SK-N-SH treated with all-trans-retinoic acid at 6 μM for 48 hours (cell line): ENCODE measurements at regions not wholly inside any gene's neighbourhood (a gene's known extent, or its start where the extent isn't known, plus 50 kb on each side); places are given as distances from the start of the nearest gene placed in this dataset.

Experiments
- BACH2 ChIP-seq: fragments of 250-450 bp; sonication (Bioruptor Pico); IDR thresholded peaks from 2 replicates; pipeline ENCODE4 v1.9.0; 2021; ENCODE audit warnings: mild to moderate bottlenecking, borderline replicate concordance
- CSDC2 ChIP-seq: fragments of 250-450 bp; sonication (Bioruptor Pico); IDR thresholded peaks from 2 replicates; pipeline ENCODE4 v1.5.0; 2020; ENCODE audit warnings: mild to moderate bottlenecking, moderate library complexity
- GLIS3 ChIP-seq: fragments of 250-450 bp; sonication (Bioruptor Pico); IDR thresholded peaks from 2 replicates; pipeline ENCODE4 v1.5.0; 2020; ENCODE audit warnings: mild to moderate bottlenecking, moderate library complexity
- RARB ChIP-seq: fragments of 250-450 bp; sonication (Bioruptor Pico); IDR thresholded peaks from 2 replicates; pipeline ENCODE4 v1.8.0; 2021; ENCODE audit warnings: mild to moderate bottlenecking, moderate library complexity
- ZNF8 ChIP-seq: fragments of 450-650 bp; formaldehyde crosslinking; IDR thresholded peaks from 2 replicates; pipeline ENCODE4 v1.5.0; 2020; ENCODE audit warnings: mild to moderate bottlenecking, moderate library complexity
- TF ChIP-seq, protein P1 (sequence below): fragments of 250-450 bp; sonication (Bioruptor Pico); IDR thresholded peaks from 2 replicates; pipeline ENCODE4 v1.8.0; 2020; ENCODE audit warnings: mild to moderate bottlenecking, moderate library complexity, borderline replicate concordance

DNA sequence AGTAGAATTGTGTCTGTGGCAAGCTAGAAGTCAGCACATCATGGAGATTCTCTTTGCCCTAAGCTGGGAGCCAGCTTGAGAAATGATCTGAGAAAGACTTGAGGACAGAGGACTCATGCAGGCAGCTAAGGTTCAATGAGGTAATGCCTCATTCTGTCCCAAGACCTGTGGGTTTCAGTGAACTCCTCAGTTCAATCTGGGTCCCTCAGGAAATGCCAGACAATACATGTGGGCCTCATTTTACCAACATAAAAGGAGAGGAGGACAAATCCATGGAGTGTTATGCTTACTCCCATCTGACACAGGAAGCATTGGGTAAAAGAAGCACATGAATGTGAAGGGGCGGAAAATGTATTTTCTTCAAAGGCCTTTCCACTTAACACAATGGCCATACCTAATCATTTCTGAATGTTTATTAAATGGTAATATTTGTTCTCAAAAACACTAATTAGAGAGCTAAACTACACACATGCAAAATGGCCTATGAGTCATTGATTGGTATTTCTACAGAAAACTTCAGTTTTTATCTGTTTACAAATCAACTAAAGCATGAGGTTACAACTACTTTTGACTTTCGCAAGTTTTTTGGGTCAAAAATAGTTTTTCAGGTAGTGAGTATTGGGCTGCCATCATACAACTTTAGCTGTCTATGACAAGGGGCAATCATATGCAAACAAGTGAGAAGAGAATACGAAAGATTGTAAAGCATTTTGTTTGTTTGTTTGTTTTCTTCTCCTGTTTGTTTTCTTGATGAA is 205.3 kb downstream of the CHRM2 start:
- no peak for TF ChIP-seq CSDC2 (CRISPR knock-in tag)
- no peak for TF ChIP-seq ZNF8 (CRISPR knock-in tag)
- no peak for TF ChIP-seq RARB (CRISPR knock-in tag)
- TF ChIP-seq GLIS3 (CRISPR knock-in tag): no peak
- TF ChIP-seq, protein P1, sequence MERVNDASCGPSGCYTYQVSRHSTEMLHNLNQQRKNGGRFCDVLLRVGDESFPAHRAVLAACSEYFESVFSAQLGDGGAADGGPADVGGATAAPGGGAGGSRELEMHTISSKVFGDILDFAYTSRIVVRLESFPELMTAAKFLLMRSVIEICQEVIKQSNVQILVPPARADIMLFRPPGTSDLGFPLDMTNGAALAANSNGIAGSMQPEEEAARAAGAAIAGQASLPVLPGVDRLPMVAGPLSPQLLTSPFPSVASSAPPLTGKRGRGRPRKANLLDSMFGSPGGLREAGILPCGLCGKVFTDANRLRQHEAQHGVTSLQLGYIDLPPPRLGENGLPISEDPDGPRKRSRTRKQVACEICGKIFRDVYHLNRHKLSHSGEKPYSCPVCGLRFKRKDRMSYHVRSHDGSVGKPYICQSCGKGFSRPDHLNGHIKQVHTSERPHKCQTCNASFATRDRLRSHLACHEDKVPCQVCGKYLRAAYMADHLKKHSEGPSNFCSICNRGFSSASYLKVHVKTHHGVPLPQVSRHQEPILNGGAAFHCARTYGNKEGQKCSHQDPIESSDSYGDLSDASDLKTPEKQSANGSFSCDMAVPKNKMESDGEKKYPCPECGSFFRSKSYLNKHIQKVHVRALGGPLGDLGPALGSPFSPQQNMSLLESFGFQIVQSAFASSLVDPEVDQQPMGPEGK: no peak
- TF ChIP-seq BACH2: no peak
